ENCODE measurements at regions not wholly inside any gene's neighbourhood (a gene's known extent, or its start where the extent isn't known, plus 50 kb on each side); places are given as distances from the start of the nearest gene placed in this dataset.

- TF ChIP-seq YY1 (IDR thresholded peaks at IDR 0.05; ENCODE audit: insufficient read depth, insufficient read length) (no peak), ZNF274 (IDR thresholded peaks at IDR 0.05; ENCODE audit: low read depth, low read length) (no peak), SUZ12 (IDR thresholded peaks at IDR 0.05; ENCODE audit: extremely low read depth, insufficient read depth, insufficient read length) (no peak)
Measured at GRCh38 chr18:34031810-34032209, 192.9 kb downstream of the NOL4 start.

All from NT2/D1 (cell line).